ENCODE measurements at regions not wholly inside any gene's neighbourhood (a gene's known extent, or its start where the extent isn't known, plus 50 kb on each side); places are given as distances from the start of the nearest gene placed in this dataset.

GRCh38 chr2:6423157-6423556 is 442.6 kb downstream of the CMPK2 start:
- H3K27me3 ChIP-seq (replicated peaks in 1 of 4; ENCODE audit: control insufficient read depth in 3 of 4, extremely low read depth in 1 of 4, insufficient read depth in 3 of 4, low read length in 3 of 4) = no peaks in the 10 kb centered on the region
- H3K4ac ChIP-seq (replicated peaks; ENCODE audit: insufficient read length, low read depth, low read length) = no peak overlapping the region
- H3K4me2 ChIP-seq (ENCODE audit: insufficient read depth in 1 of 2, low read depth in 2 of 2, low read length in 2 of 2) = no peak overlapping the region
- no peak overlapping the region for H2BK20ac ChIP-seq (ENCODE audit: low read length)
- H4K91ac ChIP-seq (replicated peaks; ENCODE audit: insufficient read length, low read length) = no peak overlapping the region
- no peak overlapping the region for H3K4me3 ChIP-seq (ENCODE audit: extremely low read depth in 1 of 4, insufficient read depth in 2 of 4, low read depth in 3 of 4, low read length in 4 of 4)
- 94% methylated on average over 1 of the region's 1 CpG; no CpG with 5 or more reads in 1 of the 2 experiments for WGBS, 2 experiments (ENCODE audit: extremely low coverage in 1 of 2, insufficient coverage in 1 of 2, insufficient read length in 1 of 2, insufficient replicate concordance in 2 of 2, low coverage in 1 of 2, low lambda C conversion rate in 2 of 2, missing lambda C conversion rate in 1 of 2)
- no peak overlapping the region for H2BK120ac ChIP-seq (replicated peaks; ENCODE audit: low read depth, low read length)
- no peaks in the 10 kb centered on the region for H4K20me1 ChIP-seq (replicated peaks in 1 of 2; ENCODE audit: control insufficient read depth in 1 of 2, insufficient read depth in 2 of 2, low read length in 2 of 2)
- CTCF ChIA-PET (ENCODE audit: partially characterized antibody) = no interaction called here
- H2AK5ac ChIP-seq (ENCODE audit: low read depth, low read length) = no peak overlapping the region
- no peak overlapping the region for H2BK12ac ChIP-seq (ENCODE audit: low read depth, low read length)
- no peaks in the 10 kb centered on the region for H3K36me3 ChIP-seq (ENCODE audit: control insufficient read depth in 2 of 4, insufficient read depth in 4 of 4, low read length in 3 of 4)
- H3K23ac ChIP-seq (ENCODE audit: insufficient read length) = no peak overlapping the region
- H3K56ac ChIP-seq (replicated peaks; ENCODE audit: insufficient read length, low read depth, low read length) = no peak overlapping the region
- H3K23me2 ChIP-seq (ENCODE audit: low read depth, low read length) = no peaks in the 10 kb centered on the region
- H3K9ac ChIP-seq (replicated peaks in 1 of 4; ENCODE audit: extremely low read depth in 1 of 4, low read depth in 3 of 4, low read length in 3 of 4) = no peak overlapping the region
- FAIRE-seq (no peak), DNase-seq (ENCODE audit: low read depth in 1 of 2, low spot score in 2 of 2) (no peak)
- POLR2A ChIA-PET (ENCODE audit: partially characterized antibody) = no interaction called here
- TF ChIP-seq TBP (IDR thresholded peaks at IDR 0.05; ENCODE audit: low read depth, low read length) = no peak
- TF ChIP-seq CHD1 (IDR thresholded peaks at IDR 0.05; ENCODE audit: low read depth, low read length) = no peak
- TF ChIP-seq ATF2 (IDR thresholded peaks at IDR 0.05; ENCODE audit: low read length) = no peak
- no peak for TF ChIP-seq ZNF274 (IDR thresholded peaks at IDR 0.05; ENCODE audit: borderline replicate concordance, extremely low read depth, low read length)
- no peak for TF ChIP-seq YY1 (IDR thresholded peaks at IDR 0.05; ENCODE audit: low read depth, low read length)
- TF ChIP-seq CHD2 (IDR thresholded peaks at IDR 0.05; ENCODE audit: low read length) = no peak
- no peak for TF ChIP-seq BCL11A (IDR thresholded peaks at IDR 0.05; ENCODE audit: low read depth in 2 of 2, low read length in 2 of 2)
- TF ChIP-seq BRCA1 (IDR thresholded peaks at IDR 0.05; ENCODE audit: low read depth, low read length) = no peak
- TF ChIP-seq ASH2L (IDR thresholded peaks at IDR 0.05; ENCODE audit: low read length) = no peak
- no peak for TF ChIP-seq PHF8 (conservative IDR thresholded peaks at IDR 0.05; ENCODE audit: low read depth, low read length)
- TF ChIP-seq RXRA (IDR thresholded peaks at IDR 0.05; ENCODE audit: insufficient read depth, low read depth, low read length) = no peak
- no peak for TF ChIP-seq BACH1 (IDR thresholded peaks at IDR 0.05; ENCODE audit: low read length)
- no peak for TF ChIP-seq KDM4A (IDR thresholded peaks at IDR 0.05; ENCODE audit: low read depth, low read length, severe bottlenecking)
- no peak for TF ChIP-seq CREB1 (IDR thresholded peaks at IDR 0.05)
- no peak overlapping the region for H2BK5ac ChIP-seq (ENCODE audit: low read depth, low read length)
- no peak overlapping the region for H4K5ac ChIP-seq (ENCODE audit: insufficient read length, low read depth, low read length)
- 0 out of 7 replicates have a peak, but pooled peaks cover 0 to 2% (median 0%) of the 10 kb centered on the region in 4 experiments for H3K4me1 ChIP-seq (replicated peaks in 1 of 4; ENCODE audit: control insufficient read depth in 3 of 4, insufficient read depth in 4 of 4, low read length in 3 of 4)
- H3K27ac ChIP-seq (ENCODE audit: low read depth, low read length) = no peak overlapping the region
- H3K9me3 ChIP-seq (ENCODE audit: insufficient read depth in 2 of 2, low read depth in 1 of 2, low read length in 1 of 2) = no peaks in the 10 kb centered on the region
- no peak overlapping the region for H4K8ac ChIP-seq (ENCODE audit: extremely low read depth, insufficient read depth, low read length)
- H3K14ac ChIP-seq (ENCODE audit: insufficient read length) = no peak overlapping the region
- H3K79me2 ChIP-seq (ENCODE audit: control insufficient read depth in 1 of 2, insufficient read depth in 2 of 2, low read length in 2 of 2) = no peaks in the 10 kb centered on the region
- H3K18ac ChIP-seq (ENCODE audit: extremely low read depth, low read length) = no peak overlapping the region
- no peak overlapping the region for H2AFZ ChIP-seq (ENCODE audit: low read length)
- H2BK15ac ChIP-seq (ENCODE audit: low read length) = no peak overlapping the region
- no peaks in the 10 kb centered on the region for H3K79me1 ChIP-seq (ENCODE audit: low read depth, low read length)

All from H1 (cell line).